NCI-H146 treated with DMSO at 0.1 percent for 48 hours (cell line): ENCODE measurements at regions not wholly inside any gene's neighbourhood (a gene's known extent, or its start where the extent isn't known, plus 50 kb on each side); places are given as distances from the start of the nearest gene placed in this dataset.

Source experiments
- DNase-seq: peaks from one replicate; lab custom pipeline; 2025; ENCODE audit not compliant: unreplicated experiment; lab: John Stamatoyannopoulos, UW

- DNase-seq: no peak
Observed at GRCh38 chr13:58960888-58961287, 1202.8 kb downstream of the DIAPH3 start.

- DNase-seq: no peak
Observed at GRCh38 chr13:58963321-58963720, 1200.4 kb downstream of the DIAPH3 start.

- no peak for DNase-seq
Observed at GRCh38 chr13:58964048-58964447, 1199.7 kb downstream of the DIAPH3 start.

- no peak for DNase-seq
Observed at GRCh38 chr13:58977085-58977484, 1186.6 kb downstream of the DIAPH3 start.

- DNase-seq: no peak
Observed at GRCh38 chr13:58978331-58978730, 1185.4 kb downstream of the DIAPH3 start.

- DNase-seq: no peak
Observed at GRCh38 chr13:58979851-58980250, 1183.9 kb downstream of the DIAPH3 start.

GRCh38 chr13:58985845-58986244, 1177.9 kb downstream of the DIAPH3 start:
- no peak for DNase-seq

- no peak for DNase-seq
Observed at GRCh38 chr13:58989556-58989955, 1174.2 kb downstream of the DIAPH3 start.

GRCh38 chr13:58991826-58992477, 1171.8 kb downstream of the DIAPH3 start:
- no peak for DNase-seq

- no peak for DNase-seq
Observed at GRCh38 chr13:58992478-58993042, 1171.2 kb downstream of the DIAPH3 start.

GRCh38 chr13:58994077-58994476, 1169.7 kb downstream of the DIAPH3 start:
- DNase-seq: no peak

- no peak for DNase-seq
Observed at GRCh38 chr13:58994777-58995176, 1169.0 kb downstream of the DIAPH3 start.

GRCh38 chr13:58998716-58999115, 1165.0 kb downstream of the DIAPH3 start:
- no peak for DNase-seq

- DNase-seq: no peak
Observed at GRCh38 chr13:58999851-59000250, 1163.9 kb downstream of the DIAPH3 start.

GRCh38 chr13:59000770-59001169, 1163.0 kb downstream of the DIAPH3 start:
- no peak for DNase-seq

- DNase-seq: no peak
Observed at GRCh38 chr13:59012731-59013130, 1151.0 kb downstream of the DIAPH3 start.

GRCh38 chr13:59016250-59016649, 1147.5 kb downstream of the DIAPH3 start:
- DNase-seq: no peak

GRCh38 chr13:59024434-59024833, 1139.3 kb downstream of the DIAPH3 start:
- DNase-seq: no peak

GRCh38 chr13:59034198-59034597, 1129.5 kb downstream of the DIAPH3 start:
- no peak for DNase-seq

- DNase-seq: peak; percentile 4
Observed at GRCh38 chr13:59038824-59039223, 1124.9 kb downstream of the DIAPH3 start.

GRCh38 chr13:59043016-59043415, 1120.7 kb downstream of the DIAPH3 start:
- DNase-seq: no peak

GRCh38 chr13:59047546-59047945, 1116.2 kb downstream of the DIAPH3 start:
- DNase-seq: no peak

- DNase-seq: no peak
Observed at GRCh38 chr13:59061621-59062020, 1102.1 kb downstream of the DIAPH3 start.
